K562 (cell line): ENCODE measurements at regions not wholly inside any gene's neighbourhood (a gene's known extent, or its start where the extent isn't known, plus 50 kb on each side); places are given as distances from the start of the nearest gene placed in this dataset.

Experiments used
- ATAC-seq: fragments of 200-7000 bp; cut with Tn5 transposase; 3 replicates; pipeline ENCODE4 v1.9.1; 2020; ENCODE audit warnings: moderate library complexity
- BruUV-seq: library from RNA; stranded (reverse); fragments of 400-500 nt; replicated peaks from 2 replicates; lab custom pipeline; 2021; lab: Mats Ljungman, UMichigan
- CTCF ChIA-PET: fragments of 300-600 bp; formaldehyde crosslinking; extraction: SDS; loops from one replicate; lab custom pipeline; 2021; ENCODE audit warnings: low intra/inter-chr PET ratio; lab: Yijun Ruan, JAX
- POLR2A ChIA-PET: fragments of 300-600, 350-650 bp; sonication (Branson Sonifier 250); formaldehyde crosslinking; extraction: SDS; loops from one replicate; lab custom pipeline; 2021; ENCODE audit warnings: antibody characterized with exemption, inconsistent platforms; lab: Yijun Ruan, JAX
- DNase-seq, 4 experiments: peaks; one replicate each; pipeline versions ENCODE4 v3.0.0 to v3.0.0-alpha.2; 2011 to 2018; ENCODE audit warnings: low spot score in 3 of 4, mixed read lengths in 3 of 4; ENCODE audit errors: extremely low read depth in 1 of 4
- FAIRE-seq: peaks from 2 replicates; lab custom pipeline; 2011; peaks lifted over from hg19 to GRCh38; lab: Jason Lieb, UNC
- H2AFZ ChIP-seq: 2 replicates; pipeline ENCODE4 v1.6.0; 2011; ENCODE audit warnings: low read depth, low read length, control low read depth, inconsistent platforms
- H3K27ac ChIP-seq: fragments of 200-600 bp; 3 replicates; pipeline ENCODE4 v1.8.0; 2011; ENCODE audit warnings: low read depth, mild to moderate bottlenecking, control low read depth, inconsistent platforms, low read length, moderate library complexity, mixed read lengths; ENCODE audit errors: extremely low read depth
- H3K27me3 ChIP-seq, 2 experiments: fragments of 300-600 bp in 1 of 2; 2 replicates in 1 of 2; 3 replicates in 1 of 2; pipeline versions ENCODE4 v1.6.0 to v1.8.0; 2011; ENCODE audit warnings: inconsistent platforms in 2 of 2, low read length in 2 of 2, mild to moderate bottlenecking in 1 of 2, mixed read lengths in 1 of 2, moderate library complexity in 1 of 2; ENCODE audit not compliant: control insufficient read depth in 2 of 2, insufficient read depth in 2 of 2
- H3K36me3 ChIP-seq: fragments of 300-600 bp; 3 replicates; pipeline ENCODE4 v1.8.0; 2011; ENCODE audit warnings: mild to moderate bottlenecking, low read length, inconsistent platforms; ENCODE audit not compliant: control insufficient read depth, insufficient read depth
- H3K4me1 ChIP-seq, 2 experiments: fragments of 200-600 bp in 1 of 2; replicated peaks in 1 of 2; 2 replicates in 1 of 2; 3 replicates in 1 of 2; pipeline versions ENCODE4 v1.5.1 to v1.8.0; 2011; ENCODE audit warnings: inconsistent platforms in 2 of 2, low read length in 2 of 2, mild to moderate bottlenecking in 1 of 2, mixed read lengths in 1 of 2, moderate library complexity in 1 of 2; ENCODE audit not compliant: control insufficient read depth in 2 of 2, insufficient read depth in 2 of 2
- H3K4me2 ChIP-seq: 2 replicates; pipeline ENCODE4 v1.6.1; 2011; ENCODE audit warnings: low read length, control low read depth, inconsistent platforms, mixed read lengths; ENCODE audit not compliant: insufficient read depth
- H3K4me3 ChIP-seq: fragments of 200-600 bp; sonication (generic), shearing (Covaris generic); 2 replicates; pipeline ENCODE4 v1.5.1; 2016; ENCODE audit warnings: control low read depth, inconsistent platforms
- H3K79me2 ChIP-seq: fragments of 200-600 bp; 3 replicates; pipeline ENCODE4 v1.8.0; 2011; ENCODE audit warnings: low read length, inconsistent platforms; ENCODE audit not compliant: control insufficient read depth, insufficient read depth
- H3K9ac ChIP-seq, 2 experiments: 2 replicates each; pipeline versions ENCODE4 v1.6.0 to v1.6.1; 2011; ENCODE audit warnings: low read depth in 2 of 2, low read length in 2 of 2, control low read depth in 1 of 2, inconsistent platforms in 1 of 2, mild to moderate bottlenecking in 1 of 2, mixed read lengths in 1 of 2; ENCODE audit not compliant: insufficient read depth in 1 of 2
- H3K9me1 ChIP-seq: one replicate; pipeline ENCODE4 v1.6.0; 2011; ENCODE audit warnings: inconsistent platforms, mild to moderate bottlenecking, low read length, moderate library complexity; ENCODE audit not compliant: control insufficient read depth, insufficient read depth
- H3K9me3 ChIP-seq: replicated peaks from 2 replicates; pipeline ENCODE4 v1.5.1; 2011; ENCODE audit warnings: low read depth, low read length, inconsistent platforms; ENCODE audit not compliant: control insufficient read depth, insufficient read depth
- H4K20me1 ChIP-seq: replicated peaks from 2 replicates; pipeline ENCODE4 v1.6.1; 2011; ENCODE audit warnings: low read length, inconsistent platforms, mixed read lengths; ENCODE audit not compliant: control insufficient read depth, insufficient read depth
- BCLAF1 ChIP-seq, 2 experiments: fragments of 450-650 bp in 1 of 2; IDR thresholded peaks; 2 replicates each; pipeline ENCODE4 v1.6.1; 2011 to 2017; ENCODE audit warnings: low read depth in 2 of 2, antibody characterized with exemption in 1 of 2, borderline replicate concordance in 1 of 2, low read length in 1 of 2, mild to moderate bottlenecking in 1 of 2, mixed read lengths in 1 of 2; ENCODE audit not compliant: control insufficient read depth in 1 of 2
- FOXJ2 ChIP-seq: fragments of 200-800 bp; sonication (Bioruptor generic); IDR thresholded peaks from 2 replicates; pipeline ENCODE4 v1.6.1; 2016; ENCODE audit warnings: missing genetic modification characterization, missing compliant biosample characterization
- MXD1 ChIP-seq: fragments of 250-450 bp; sonication (Bioruptor Pico); IDR thresholded peaks from 2 replicates; pipeline ENCODE4 v1.8.0; 2021; ENCODE audit warnings: borderline replicate concordance, mild to moderate bottlenecking, moderate library complexity; ENCODE audit not compliant: poor library complexity, severe bottlenecking
- ZBTB1 ChIP-seq: sonication (generic); formaldehyde crosslinking; IDR thresholded peaks from 2 replicates; pipeline ENCODE4 v1.8.1; 2023; ENCODE audit warnings: missing genetic modification reagents, low read depth, mild to moderate bottlenecking, borderline replicate concordance
- ZNF436 ChIP-seq: fragments of 250-450, 450-650 bp; sonication (Bioruptor Pico); formaldehyde crosslinking; IDR thresholded peaks from 2 replicates; pipeline ENCODE4 v1.7.0; 2020; ENCODE audit warnings: mild to moderate bottlenecking
- WGBS: fragments of 100-300 bp; shearing (Covaris generic); methylation state at CpG from one replicate; pipeline ENCODE4 v1.1.6; 2016; ENCODE audit warnings: low coverage, mixed read lengths; ENCODE audit not compliant: insufficient coverage; ENCODE audit errors: missing lambda C conversion rate; 5-methylcytosine and 5-hydroxymethylcytosine counted together
- in situ Hi-C: fragments of 300-500 bp; cut with MboI; formaldehyde crosslinking; loops from 4 replicates; pipeline ENCODE4 v1.15.0; 2018; ENCODE audit warnings: inconsistent platforms, mixed read lengths
- intact Hi-C: fragments of 100-400 bp; cut with micrococcal nuclease; formaldehyde crosslinking; loops from 2 replicates; pipeline ENCODE4 v1.14.2; 2022

GRCh38 chr7:46004965-46005364, 83.9 kb upstream of the IGFBP3 start:
- H3K9ac ChIP-seq, result no peak overlapping the region
- no peaks in the 10 kb centered on the region for H4K20me1 ChIP-seq

More at GRCh38 chr7:46004965-46005364, 83.9 kb upstream of the IGFBP3 start:
- FAIRE-seq (no peak), DNase-seq (no peak), ATAC-seq (no peak)
- in situ Hi-C loops, result no loop called here
- no peaks in the 10 kb centered on the region for H3K4me1 ChIP-seq
- no peaks in the 10 kb centered on the region for H3K9me3 ChIP-seq
- H3K27me3 ChIP-seq, result no peaks in the 10 kb centered on the region
- no peaks in the 10 kb centered on the region for H3K79me2 ChIP-seq
- no peak overlapping the region for H2AFZ ChIP-seq
- WGBS, result 4% methylated on average over 3 of the region's 3 CpGs
- ChIA-PET CTCF (no interaction called here), POLR2A (interaction anchor here (1.0 kb wide), 1 partner anchor 19 kb away, joined by 3 read pairs; no protein-coding TSS in a partner anchor)
- intact Hi-C loops, result no loop called here
- TF ChIP-seq BCLAF1 (IDR thresholded peaks at IDR 0.05; ENCODE audit: borderline replicate concordance in 1 of 2, control insufficient read depth in 1 of 2, low read depth in 2 of 2, low read length in 1 of 2) (no peak), ZNF436 (CRISPR knock-in tag) (no peak), ZBTB1 (CRISPR knock-in tag) (no peak), FOXJ2 (tag) (no peak), MXD1 (CRISPR knock-in tag) (no peak)
- no peaks in the 10 kb centered on the region for H3K9me1 ChIP-seq
- H3K27ac ChIP-seq, result no peak overlapping the region
- no peak overlapping the region for H3K4me2 ChIP-seq
- no peak overlapping the region for H3K4me3 ChIP-seq
- no peaks in the 10 kb centered on the region for H3K36me3 ChIP-seq
- no TSS peak for BruUV-seq
